Hepatocyte (in vitro differentiated cells): ENCODE measurements at regions not wholly inside any gene's neighbourhood (a gene's known extent, or its start where the extent isn't known, plus 50 kb on each side); places are given as distances from the start of the nearest gene placed in this dataset.

Source experiments
- DNase-seq: peaks from one replicate; pipeline ENCODE4 v3.0.0-alpha.2; 2016; ENCODE audit warnings: low spot score
- H2AFZ ChIP-seq: fragments of 200-600 bp; sonication (generic); 2 replicates; pipeline ENCODE4 v1.6.0; 2016; ENCODE audit warnings: antibody characterized with exemption, mild to moderate bottlenecking
- H3K27ac ChIP-seq: fragments of 200-600 bp; sonication (generic); 2 replicates; pipeline ENCODE4 v1.5.1; 2016; ENCODE audit warnings: mild to moderate bottlenecking
- H3K27me3 ChIP-seq: fragments of 200-600 bp; sonication (generic); 2 replicates; pipeline ENCODE4 v1.6.1; 2016
- H3K36me3 ChIP-seq: fragments of 200-600 bp; sonication (generic); replicated peaks from 2 replicates; pipeline ENCODE4 v1.5.1; 2016; ENCODE audit warnings: low read depth; ENCODE audit not compliant: insufficient read depth
- H3K4me1 ChIP-seq: fragments of 200-600 bp; sonication (generic); 2 replicates; pipeline ENCODE4 v1.5.1; 2016; ENCODE audit warnings: mild to moderate bottlenecking, moderate library complexity; ENCODE audit not compliant: insufficient read depth
- H3K4me2 ChIP-seq: fragments of 200-600 bp; sonication (generic); 2 replicates; pipeline ENCODE4 v1.6.0; 2016
- H3K4me3 ChIP-seq: fragments of 200-600 bp; sonication (generic); 2 replicates; pipeline ENCODE4 v1.5.1; 2016; ENCODE audit warnings: mild to moderate bottlenecking
- H3K79me2 ChIP-seq: fragments of 200-600 bp; sonication (generic); 2 replicates; pipeline ENCODE4 v1.6.0; 2017; ENCODE audit warnings: mild to moderate bottlenecking
- H3K9me2 ChIP-seq: fragments of 200-600 bp; sonication (generic); replicated peaks from 2 replicates; pipeline ENCODE4 v1.6.0; 2017; ENCODE audit warnings: mild to moderate bottlenecking; ENCODE audit not compliant: insufficient read depth
- H3K9me3 ChIP-seq: fragments of 200-600 bp; sonication (generic); 2 replicates; pipeline ENCODE4 v1.5.1; 2016; ENCODE audit warnings: low read depth, mild to moderate bottlenecking
- H4K20me1 ChIP-seq: fragments of 200-600 bp; sonication (generic); 2 replicates; pipeline ENCODE4 v1.6.0; 2016; ENCODE audit warnings: mild to moderate bottlenecking; ENCODE audit not compliant: insufficient read depth, poor library complexity, severe bottlenecking
- EZH2 ChIP-seq: fragments of 200-600 bp; sonication (generic); IDR thresholded peaks from 2 replicates; pipeline ENCODE4 v1.6.1; 2016; ENCODE audit warnings: antibody characterized with exemption, mild to moderate bottlenecking, borderline replicate concordance
- EZH2phosphoT487 ChIP-seq: fragments of 200-600 bp; sonication (generic); IDR thresholded peaks from one replicate; pipeline ENCODE4 v1.6.1; 2018; ENCODE audit warnings: antibody characterized with exemption, mild to moderate bottlenecking, low read depth, moderate library complexity; ENCODE audit not compliant: unreplicated experiment, severe bottlenecking
- WGBS: methylation state at CpG from one replicate; pipeline ENCODE4 v1.1.6; 2016; ENCODE audit warnings: low lambda C conversion rate; ENCODE audit errors: missing lambda C conversion rate; 5-methylcytosine and 5-hydroxymethylcytosine counted together
- TF ChIP-seq, protein P1 (sequence below): fragments of 200-600 bp; sonication (generic); IDR thresholded peaks from 2 replicates; pipeline ENCODE4 v1.5.1; 2016; ENCODE audit warnings: antibody characterized with exemption, mild to moderate bottlenecking; ENCODE audit not compliant: poor library complexity

DNA sequence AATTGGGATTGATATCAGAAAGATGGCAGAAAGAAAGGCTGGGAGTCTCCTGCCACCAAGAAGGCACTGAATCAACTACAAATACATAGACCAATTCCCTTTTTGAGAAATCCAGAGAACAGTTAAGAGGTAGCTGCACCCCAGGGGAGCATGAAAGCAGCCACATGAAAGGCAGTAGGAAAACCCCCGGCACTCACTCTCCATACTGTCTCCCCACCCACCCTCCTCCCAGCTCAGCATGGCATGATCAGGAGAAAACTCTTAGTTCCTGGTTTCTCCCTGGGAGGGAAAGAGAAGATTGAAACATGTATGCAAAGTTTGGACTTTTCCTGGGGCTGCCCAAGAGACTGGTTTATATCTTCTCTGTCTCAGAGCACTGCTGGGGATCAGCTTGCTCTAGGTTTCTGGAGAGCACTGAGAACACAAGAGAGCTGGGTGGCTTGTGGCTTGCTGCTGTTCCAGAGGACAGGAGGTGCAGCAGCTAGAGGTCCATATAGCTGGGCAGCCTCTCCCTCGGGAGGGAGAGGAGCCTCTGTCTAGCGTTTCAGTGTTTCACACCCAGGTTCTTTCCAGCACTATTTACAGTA lies 305.7 kb downstream of the PDGFC start:
- Histone ChIP-seq H3K36me3 (no peaks in the 10 kb centered on the region), H3K9me2 (no peaks in the 10 kb centered on the region), H3K27ac (no peak overlapping the region), H3K4me3 (no peak overlapping the region), H3K9me3 (no peaks in the 10 kb centered on the region), H3K79me2 (no peaks in the 10 kb centered on the region), H3K4me1 (no peaks in the 10 kb centered on the region), H3K4me2 (no peak overlapping the region), H3K27me3 (no peaks in the 10 kb centered on the region), H4K20me1 (no peaks in the 10 kb centered on the region), H2AFZ (no peak overlapping the region)
- WGBS = 82% methylated on average over 3 of the region's 3 CpGs
- no peak for TF ChIP-seq EZH2phosphoT487
- TF ChIP-seq, protein P1, sequence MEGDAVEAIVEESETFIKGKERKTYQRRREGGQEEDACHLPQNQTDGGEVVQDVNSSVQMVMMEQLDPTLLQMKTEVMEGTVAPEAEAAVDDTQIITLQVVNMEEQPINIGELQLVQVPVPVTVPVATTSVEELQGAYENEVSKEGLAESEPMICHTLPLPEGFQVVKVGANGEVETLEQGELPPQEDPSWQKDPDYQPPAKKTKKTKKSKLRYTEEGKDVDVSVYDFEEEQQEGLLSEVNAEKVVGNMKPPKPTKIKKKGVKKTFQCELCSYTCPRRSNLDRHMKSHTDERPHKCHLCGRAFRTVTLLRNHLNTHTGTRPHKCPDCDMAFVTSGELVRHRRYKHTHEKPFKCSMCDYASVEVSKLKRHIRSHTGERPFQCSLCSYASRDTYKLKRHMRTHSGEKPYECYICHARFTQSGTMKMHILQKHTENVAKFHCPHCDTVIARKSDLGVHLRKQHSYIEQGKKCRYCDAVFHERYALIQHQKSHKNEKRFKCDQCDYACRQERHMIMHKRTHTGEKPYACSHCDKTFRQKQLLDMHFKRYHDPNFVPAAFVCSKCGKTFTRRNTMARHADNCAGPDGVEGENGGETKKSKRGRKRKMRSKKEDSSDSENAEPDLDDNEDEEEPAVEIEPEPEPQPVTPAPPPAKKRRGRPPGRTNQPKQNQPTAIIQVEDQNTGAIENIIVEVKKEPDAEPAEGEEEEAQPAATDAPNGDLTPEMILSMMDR = no peak
- TF ChIP-seq EZH2 = no peak
- no peak for DNase-seq

DNA sequence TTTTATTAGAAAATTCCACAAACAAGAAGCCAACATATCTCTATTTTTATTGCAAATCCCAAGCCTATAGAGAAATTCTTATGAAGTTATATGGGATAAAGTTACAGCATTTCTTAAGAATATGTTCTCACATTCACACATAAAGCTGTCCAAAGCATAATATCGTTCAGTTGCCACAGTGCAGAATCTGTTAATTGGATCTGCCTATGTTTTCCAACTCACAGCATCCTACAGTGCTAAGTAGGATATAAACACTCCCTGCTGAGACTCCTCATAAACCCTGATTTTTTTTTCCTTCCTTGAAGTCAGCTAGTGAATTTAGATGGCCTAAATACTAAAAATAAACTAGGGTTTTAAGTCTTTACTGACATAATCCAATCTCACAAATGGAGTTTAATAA lies 307.9 kb downstream of the PDGFC start:
- 45% methylated on average over 1 of the region's 1 CpG for WGBS
- Histone ChIP-seq H3K4me2 (no peak overlapping the region), H2AFZ (no peak overlapping the region), H3K36me3 (no peaks in the 10 kb centered on the region), H3K9me2 (no peaks in the 10 kb centered on the region), H3K9me3 (no peaks in the 10 kb centered on the region), H3K27me3 (no peaks in the 10 kb centered on the region), H3K27ac (no peak overlapping the region), H4K20me1 (no peaks in the 10 kb centered on the region), H3K79me2 (no peaks in the 10 kb centered on the region), H3K4me3 (no peak overlapping the region), H3K4me1 (no peaks in the 10 kb centered on the region)
- TF ChIP-seq EZH2phosphoT487 (no peak), EZH2 (no peak)
- TF ChIP-seq, protein P1 = no peak
- DNase-seq = no peak

DNA sequence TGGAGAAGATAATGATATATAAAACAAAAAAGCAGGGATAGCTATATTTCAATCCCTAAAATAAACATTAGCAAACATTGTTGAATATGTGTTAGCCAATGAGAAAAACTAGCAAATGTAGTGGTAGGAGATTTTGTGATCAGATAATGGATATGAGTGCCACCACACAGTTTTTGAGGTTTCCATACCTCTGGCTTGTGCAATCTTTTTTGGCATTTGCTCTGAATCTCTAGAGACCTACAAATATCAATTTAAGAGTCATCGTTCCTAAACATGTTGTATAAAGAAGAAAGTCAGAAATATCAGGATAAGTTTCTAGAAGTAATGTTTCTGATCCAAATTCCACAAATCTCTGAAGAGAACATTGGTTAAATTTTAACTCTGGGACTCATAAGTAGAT lies 308.7 kb downstream of the PDGFC start:
- no peak for TF ChIP-seq EZH2
- TF ChIP-seq, protein P1 = no peak
- no peaks in the 10 kb centered on the region for H3K4me1 ChIP-seq
- no peaks in the 10 kb centered on the region for H3K9me2 ChIP-seq
- no peaks in the 10 kb centered on the region for H4K20me1 ChIP-seq
- H2AFZ ChIP-seq = no peak overlapping the region
- H3K9me3 ChIP-seq = no peaks in the 10 kb centered on the region
- DNase-seq = no peak
- H3K36me3 ChIP-seq = no peaks in the 10 kb centered on the region
- H3K27me3 ChIP-seq = no peaks in the 10 kb centered on the region
- H3K79me2 ChIP-seq = no peaks in the 10 kb centered on the region
- no peak overlapping the region for H3K4me2 ChIP-seq
- no peak overlapping the region for H3K4me3 ChIP-seq
- 79% methylated on average over 1 of the region's 1 CpG for WGBS
- H3K27ac ChIP-seq = no peak overlapping the region

DNA sequence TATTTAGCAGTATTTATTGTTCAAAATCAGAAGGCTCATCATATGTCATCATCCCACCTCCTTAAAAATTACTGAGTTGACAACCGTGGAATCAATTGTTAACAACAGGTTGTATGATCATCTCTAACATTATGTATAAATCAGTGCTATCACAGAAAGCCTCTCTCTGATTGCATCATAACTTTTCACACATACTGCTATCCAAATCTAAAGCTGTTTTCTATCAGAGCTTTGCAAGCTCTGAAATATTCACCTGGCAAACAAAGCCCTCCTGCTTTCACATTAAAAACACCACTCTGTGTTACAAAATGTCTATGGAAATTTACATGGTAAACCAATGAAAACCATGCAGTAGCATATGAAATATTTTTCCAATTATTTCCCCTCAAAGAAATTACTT lies 310.0 kb downstream of the PDGFC start:
- no peak overlapping the region for H3K27ac ChIP-seq
- 81% methylated on average over 1 of the region's 1 CpG for WGBS
- no peaks in the 10 kb centered on the region for H3K9me3 ChIP-seq
- no peak overlapping the region for H3K4me3 ChIP-seq
- no peaks in the 10 kb centered on the region for H3K27me3 ChIP-seq
- DNase-seq = no peak
- TF ChIP-seq, protein P1 = no peak
- TF ChIP-seq EZH2 = no peak
- no peak for TF ChIP-seq EZH2phosphoT487
- no peak overlapping the region for H3K4me2 ChIP-seq
- no peaks in the 10 kb centered on the region for H3K36me3 ChIP-seq
- no peaks in the 10 kb centered on the region for H3K79me2 ChIP-seq
- H3K9me2 ChIP-seq = no peaks in the 10 kb centered on the region
- no peaks in the 10 kb centered on the region for H4K20me1 ChIP-seq
- H3K4me1 ChIP-seq = no peaks in the 10 kb centered on the region
- H2AFZ ChIP-seq = no peak overlapping the region
